Left lung (tissue), 4 donors: ENCODE measurements at regions not wholly inside any gene's neighbourhood (a gene's known extent, or its start where the extent isn't known, plus 50 kb on each side); places are given as distances from the start of the nearest gene placed in this dataset.
"Not testable (repeated sequence)": the region's sequence is repeated elsewhere in the genome, so short reads cannot be mapped to it uniquely, and the experiment has no call there.

Source experiments
- ATAC-seq: fragments of 200-7000 bp; cut with Tn5 transposase; one replicate; pipeline ENCODE4 v1.9.1; 2020; ENCODE audit warnings: moderate library complexity
- DNase-seq, 4 donors: peaks; one replicate each; pipeline ENCODE4 v3.0.0-alpha.2; 2013 to 2020
- H3K27ac ChIP-seq, 2 donors: fragments of 200-600 bp; sonication (generic) in 1 of 2; one replicate each; pipeline versions ENCODE4 v1.5.0 to v1.8.0; 2020 to 2021
- H3K27me3 ChIP-seq, 2 donors: fragments of 200-600 bp; sonication (generic) in 1 of 2; one replicate each; pipeline versions ENCODE4 v1.5.0 to v1.8.0; 2020 to 2021
- H3K36me3 ChIP-seq, 2 donors: fragments of 200-600 bp; sonication (generic) in 1 of 2; one replicate each; pipeline versions ENCODE4 v1.5.0 to v1.8.0; 2020 to 2021
- H3K4me1 ChIP-seq, 2 donors: fragments of 200-600 bp; one replicate each; pipeline ENCODE4 v1.8.0; 2021
- H3K4me3 ChIP-seq, 2 donors: fragments of 200-600 bp; sonication (generic) in 1 of 2; one replicate each; pipeline versions ENCODE4 v1.5.0 to v1.8.0; 2020 to 2021; ENCODE audit warnings: mild to moderate bottlenecking in 1 of 2
- H3K9me3 ChIP-seq, 2 donors: fragments of 200-600 bp; sonication (generic) in 1 of 2; one replicate each; pipeline versions ENCODE4 v1.5.0 to v1.8.0; 2020 to 2021
- intact Hi-C, 2 donors: fragments of 100-400 bp; cut with DNase I; formaldehyde crosslinking; loops; one replicate each; pipeline versions ENCODE4 v1.11.2 to v1.14.2; 2022
- TF ChIP-seq, protein P1 (sequence below), 2 donors: fragments of 200-600 bp; sonication (generic) in 1 of 2; IDR thresholded peaks; one replicate each; pipeline versions ENCODE4 v1.5.0 to v1.8.0; 2021; ENCODE audit warnings: antibody characterized with exemption in 2 of 2
- donor health status: DM: no; HTN: yes; CAD: no.
- donor health status: DM: no; HTN: no; CAD: no.

DNA sequence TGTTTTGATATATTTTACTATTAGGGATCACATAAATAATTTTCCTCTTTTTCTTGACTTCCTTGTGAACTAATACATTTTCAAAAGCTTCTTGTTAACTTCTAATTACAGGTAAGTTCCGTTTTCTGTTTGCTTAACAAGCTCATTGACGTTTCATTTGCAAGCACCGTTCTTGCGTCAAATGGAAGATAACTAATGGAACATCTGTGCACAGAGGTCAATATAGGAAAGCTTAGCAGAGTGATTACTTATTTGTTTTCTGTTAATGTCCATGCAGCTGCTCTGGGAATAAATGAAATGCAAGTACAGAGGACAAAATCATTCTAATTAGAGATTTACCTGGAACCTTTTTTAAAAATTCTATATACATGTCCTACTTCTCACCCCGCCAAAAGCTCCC, 115.5 kb upstream of the C2CD4B start:
- TF ChIP-seq, protein P1, sequence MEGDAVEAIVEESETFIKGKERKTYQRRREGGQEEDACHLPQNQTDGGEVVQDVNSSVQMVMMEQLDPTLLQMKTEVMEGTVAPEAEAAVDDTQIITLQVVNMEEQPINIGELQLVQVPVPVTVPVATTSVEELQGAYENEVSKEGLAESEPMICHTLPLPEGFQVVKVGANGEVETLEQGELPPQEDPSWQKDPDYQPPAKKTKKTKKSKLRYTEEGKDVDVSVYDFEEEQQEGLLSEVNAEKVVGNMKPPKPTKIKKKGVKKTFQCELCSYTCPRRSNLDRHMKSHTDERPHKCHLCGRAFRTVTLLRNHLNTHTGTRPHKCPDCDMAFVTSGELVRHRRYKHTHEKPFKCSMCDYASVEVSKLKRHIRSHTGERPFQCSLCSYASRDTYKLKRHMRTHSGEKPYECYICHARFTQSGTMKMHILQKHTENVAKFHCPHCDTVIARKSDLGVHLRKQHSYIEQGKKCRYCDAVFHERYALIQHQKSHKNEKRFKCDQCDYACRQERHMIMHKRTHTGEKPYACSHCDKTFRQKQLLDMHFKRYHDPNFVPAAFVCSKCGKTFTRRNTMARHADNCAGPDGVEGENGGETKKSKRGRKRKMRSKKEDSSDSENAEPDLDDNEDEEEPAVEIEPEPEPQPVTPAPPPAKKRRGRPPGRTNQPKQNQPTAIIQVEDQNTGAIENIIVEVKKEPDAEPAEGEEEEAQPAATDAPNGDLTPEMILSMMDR (IDR thresholded peaks at IDR 0.05): no peak
- Histone ChIP-seq H3K4me3 (no peak overlapping the region), H3K9me3 (no peaks in the 10 kb centered on the region), H3K27ac (no peak overlapping the region), H3K36me3 (no peaks in the 10 kb centered on the region), H3K27me3 (peaks cover 0 to 8% of the 10 kb centered on the region in 2 donors), H3K4me1 (no peaks in the 10 kb centered on the region)
- DNase-seq (no peak), ATAC-seq (no peak)
- intact Hi-C loops: no loop called here

DNA sequence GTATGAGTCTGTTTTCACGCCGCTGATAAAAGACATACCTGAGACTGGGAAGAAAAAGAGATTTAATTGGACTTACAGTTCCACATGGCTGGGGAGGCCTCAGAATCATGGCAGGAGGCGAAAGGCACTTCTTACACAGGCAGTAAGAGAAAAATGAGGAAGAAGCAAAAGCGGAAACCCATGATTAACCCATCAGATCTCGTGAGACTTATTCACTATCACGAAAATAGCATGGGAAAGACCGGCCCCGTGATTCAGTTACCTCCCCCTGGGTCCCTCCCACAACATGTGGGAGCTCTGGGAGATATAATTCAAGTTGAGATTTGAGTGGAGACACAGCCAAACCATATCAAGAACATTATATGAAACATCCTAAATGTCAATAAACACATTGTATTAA, 116.7 kb upstream of the C2CD4B start:
- intact Hi-C loops, H3K9me3 ChIP-seq, DNase-seq, H3K4me1 ChIP-seq, H3K4me3 ChIP-seq, ATAC-seq, H3K27me3 ChIP-seq, H3K36me3 ChIP-seq, H3K27ac ChIP-seq: not testable (repeated sequence)

DNA sequence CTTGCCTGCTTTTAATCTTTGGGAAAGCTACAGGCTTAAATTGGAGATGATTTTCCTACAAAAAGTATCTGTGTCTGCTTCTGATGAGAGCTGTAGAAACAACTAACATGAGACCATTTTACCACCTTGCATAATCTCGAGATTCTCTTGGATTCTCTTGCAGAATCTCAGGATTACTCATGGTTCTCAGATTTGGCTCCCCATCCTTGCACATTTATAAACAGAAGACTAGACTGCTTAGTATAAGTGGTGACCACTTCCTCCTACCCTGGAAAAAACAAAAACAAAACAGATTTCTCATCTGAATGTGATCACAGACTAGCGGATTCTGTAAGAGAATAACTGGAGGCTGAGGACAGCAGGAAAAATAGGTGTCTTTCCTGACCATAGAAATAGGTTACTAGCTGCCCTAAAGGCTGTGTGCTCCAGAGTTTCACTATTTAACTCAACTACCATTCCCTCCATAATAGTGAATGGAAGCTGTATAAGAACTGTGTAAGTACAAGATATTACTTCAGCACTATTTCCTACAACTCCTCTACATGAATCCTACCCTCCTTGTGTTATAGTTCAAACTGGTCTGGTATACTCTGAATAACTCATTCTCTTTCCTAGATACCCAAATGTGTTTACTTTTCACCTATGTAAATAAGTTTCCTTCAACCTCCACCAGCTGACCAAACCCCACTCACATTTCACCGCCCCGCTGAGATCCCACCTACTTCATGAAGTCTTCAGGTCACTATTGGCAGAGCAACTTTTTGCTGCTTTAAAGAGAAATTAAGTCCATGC, 122.2 kb upstream of the C2CD4B start:
- Histone ChIP-seq H3K4me3 (no peak overlapping the region), H3K4me1 (no peaks in the 10 kb centered on the region), H3K27me3 (peaks cover 0 to 20% of the 10 kb centered on the region in 2 donors), H3K36me3 (no peaks in the 10 kb centered on the region), H3K27ac (no peak overlapping the region), H3K9me3 (no peaks in the 10 kb centered on the region)
- DNase-seq (no peak), ATAC-seq (no peak)
- TF ChIP-seq, protein P1 (IDR thresholded peaks at IDR 0.05): no peak
- intact Hi-C loops: no loop called here

DNA sequence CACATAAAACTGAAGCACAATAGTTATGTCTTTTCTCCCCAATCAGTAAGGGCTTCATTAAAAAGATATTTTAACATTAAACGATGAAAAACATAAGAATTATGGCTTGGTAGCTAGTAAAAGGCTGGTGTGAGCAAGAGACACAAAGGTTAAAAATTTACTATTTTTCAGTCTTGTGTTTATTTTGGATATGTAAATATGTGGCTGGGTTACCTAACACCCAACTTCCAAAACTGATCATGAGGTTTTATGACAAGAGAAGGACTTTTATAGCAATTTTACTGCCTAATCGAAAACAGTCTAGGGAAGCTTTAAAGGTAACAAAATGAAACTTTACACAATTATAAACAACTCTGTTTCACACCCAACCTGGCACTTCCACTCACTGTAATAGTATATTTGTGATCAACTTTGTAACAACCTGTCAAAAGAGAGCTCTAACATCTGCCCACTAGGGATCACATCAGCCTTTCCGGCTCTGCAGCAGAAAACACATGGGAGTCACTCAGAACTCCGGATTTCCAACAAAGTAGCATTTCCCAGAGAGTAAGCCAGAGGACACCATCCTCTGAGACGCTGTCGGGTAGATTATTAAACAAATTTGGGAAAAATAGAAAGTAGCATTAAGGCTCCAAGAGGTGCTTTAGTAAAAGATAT, 123.4 kb upstream of the C2CD4B start:
- intact Hi-C loops: no loop called here
- no peak for ATAC-seq
- no peaks in the 10 kb centered on the region for H3K4me1 ChIP-seq

DNA sequence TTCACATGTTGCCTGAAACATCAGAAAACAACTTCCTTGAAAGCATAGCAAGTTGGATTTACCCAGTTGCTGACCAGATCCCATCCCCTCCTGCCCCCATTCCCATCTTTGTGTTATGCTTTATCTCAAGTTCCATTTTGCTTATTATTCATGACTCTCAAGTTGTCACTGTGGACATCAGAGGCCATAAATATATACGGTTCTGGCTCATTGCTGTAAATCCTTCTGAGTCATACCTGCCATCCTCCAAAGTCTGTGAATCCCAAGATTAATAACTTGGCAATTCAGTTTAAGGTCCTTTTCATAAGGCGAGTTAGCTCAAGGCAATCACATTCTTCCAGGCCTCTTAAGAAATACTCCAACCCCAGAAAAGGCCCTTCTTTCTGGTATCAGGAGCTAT, 126.2 kb upstream of the C2CD4B start:
- Histone ChIP-seq H3K36me3 (no peaks in the 10 kb centered on the region), H3K9me3 (peaks cover 0 to 4% of the 10 kb centered on the region in 2 donors), H3K4me1 (no peaks in the 10 kb centered on the region), H3K27ac (no peak overlapping the region), H3K27me3 (peaks cover 0 to 12% of the 10 kb centered on the region in 2 donors), H3K4me3 (no peak overlapping the region)
- TF ChIP-seq, protein P1 (IDR thresholded peaks at IDR 0.05): no peak
- intact Hi-C loops: no loop called here
- ATAC-seq (no peak), DNase-seq (no peak)

More for the DNA sequence above, 123.4 kb upstream of the C2CD4B start:
- DNase-seq: no peak
- Histone ChIP-seq H3K36me3 (no peaks in the 10 kb centered on the region), H3K27ac (no peak overlapping the region), H3K4me3 (no peak overlapping the region), H3K27me3 (peaks cover 0 to 20% of the 10 kb centered on the region in 2 donors), H3K9me3 (peaks cover 0 to 4% of the 10 kb centered on the region in 2 donors)
- TF ChIP-seq, protein P1 (IDR thresholded peaks at IDR 0.05): no peak
